HepG2 (cell line): ENCODE measurements at regions not wholly inside any gene's neighbourhood (a gene's known extent, or its start where the extent isn't known, plus 50 kb on each side); places are given as distances from the start of the nearest gene placed in this dataset.

Experiments
- ATAC-seq: fragments of 200-7000 bp; cut with Tn5 transposase; 3 replicates; pipeline ENCODE4 v1.9.1; 2020; ENCODE audit warnings: mild to moderate bottlenecking, moderate library complexity
- BruUV-seq: library from RNA; stranded (reverse); fragments of 400-500 nt; replicated peaks from 2 replicates; lab custom pipeline; 2021; lab: Mats Ljungman, UMichigan
- CTCF ChIA-PET: fragments of 300-600 bp; formaldehyde crosslinking; extraction: SDS; loops from one replicate; lab custom pipeline; 2021; ENCODE audit warnings: low total read pairs, inconsistent platforms, low intra/inter-chr PET ratio; lab: Yijun Ruan, JAX
- POLR2A ChIA-PET: fragments of 350-600 bp; sonication (Branson Sonifier 250); formaldehyde crosslinking; loops from one replicate; lab custom pipeline; 2020; ENCODE audit warnings: antibody characterized with exemption, inconsistent platforms; lab: Yijun Ruan, JAX
- DNase-seq: peaks from one replicate; pipeline ENCODE4 v3.0.0-alpha.2; 2015; ENCODE audit warnings: low spot score
- FAIRE-seq: peaks from 3 replicates; lab custom pipeline; 2011; peaks lifted over from hg19 to GRCh38; lab: Jason Lieb, UNC
- H2AFZ ChIP-seq: one replicate; pipeline ENCODE4 v1.6.1; 2011; ENCODE audit warnings: low read length, inconsistent platforms
- H3K27ac ChIP-seq: fragments of 300-600 bp; 3 replicates; pipeline ENCODE4 v1.8.0; 2011; ENCODE audit warnings: mixed run types, mild to moderate bottlenecking, mixed read lengths, low read length, inconsistent platforms; ENCODE audit not compliant: insufficient read depth; ENCODE audit errors: extremely low read length
- H3K27me3 ChIP-seq, 2 experiments: fragments of 200-600 bp in 1 of 2; 2 replicates in 1 of 2; 3 replicates in 1 of 2; pipeline versions ENCODE4 v1.6.0 to v1.8.0; 2011; ENCODE audit warnings: low read length in 2 of 2, mild to moderate bottlenecking in 2 of 2, moderate library complexity in 2 of 2, inconsistent platforms in 1 of 2; ENCODE audit not compliant: insufficient read depth in 2 of 2, control insufficient read depth in 1 of 2
- H3K36me3 ChIP-seq, 2 experiments: fragments of 200-600 bp in 1 of 2; replicated peaks in 1 of 2; 2 replicates in 1 of 2; 3 replicates in 1 of 2; pipeline versions ENCODE4 v1.5.1 to v1.8.0; 2011; ENCODE audit warnings: low read length in 2 of 2, inconsistent platforms in 1 of 2; ENCODE audit not compliant: insufficient read depth in 2 of 2, control insufficient read depth in 1 of 2
- H3K4me1 ChIP-seq: 2 replicates; pipeline ENCODE4 v1.5.1; 2012; ENCODE audit warnings: low read length, inconsistent platforms; ENCODE audit not compliant: insufficient read depth
- H3K4me2 ChIP-seq: 2 replicates; pipeline ENCODE4 v1.6.0; 2011; ENCODE audit warnings: low read depth, low read length, inconsistent platforms
- H3K4me3 ChIP-seq, 3 experiments: fragments of 200-600 bp in 1 of 3; sonication (generic), shearing (Covaris generic) in 1 of 3; replicated peaks in 1 of 3; 2 replicates each; pipeline ENCODE4 v1.5.1; 2011 to 2016; ENCODE audit warnings: low read length in 3 of 3, inconsistent platforms in 2 of 3, low read depth in 2 of 3, mild to moderate bottlenecking in 2 of 3, control low read depth in 1 of 3, mixed read lengths in 1 of 3; ENCODE audit not compliant: insufficient read depth in 1 of 3
- H3K79me2 ChIP-seq: one replicate; pipeline ENCODE4 v1.6.1; 2011; ENCODE audit warnings: low read length, inconsistent platforms; ENCODE audit not compliant: insufficient read depth
- H3K9ac ChIP-seq: 2 replicates; pipeline ENCODE4 v1.6.0; 2011; ENCODE audit warnings: mild to moderate bottlenecking, low read depth, low read length, inconsistent platforms; ENCODE audit not compliant: insufficient read depth
- H3K9me3 ChIP-seq: 2 replicates; pipeline ENCODE4 v1.5.1; 2012; ENCODE audit warnings: mild to moderate bottlenecking, low read length
- H4K20me1 ChIP-seq: 2 replicates; pipeline ENCODE4 v1.6.0; 2011; ENCODE audit warnings: inconsistent platforms, mild to moderate bottlenecking, low read length, moderate library complexity; ENCODE audit not compliant: insufficient read depth
- HMGXB4 ChIP-seq, 2 experiments: sonication (generic) in 1 of 2; formaldehyde crosslinking in 1 of 2; IDR thresholded peaks; 2 replicates each; pipeline versions ENCODE4 v1.4.0 to v1.6.1; 2018 to 2020; ENCODE audit warnings: missing genetic modification reagents in 2 of 2, borderline replicate concordance in 1 of 2, low read depth in 1 of 2, mild to moderate bottlenecking in 1 of 2, missing biosample characterization in 1 of 2
- IKZF5 ChIP-seq: IDR thresholded peaks from 2 replicates; pipeline ENCODE4 v1.6.1; 2018; ENCODE audit warnings: missing genetic modification reagents, mild to moderate bottlenecking, missing compliant biosample characterization
- IRF9 ChIP-seq: sonication (generic); formaldehyde crosslinking; IDR thresholded peaks from 2 replicates; pipeline ENCODE4 v1.8.0; 2022; ENCODE audit warnings: missing genetic modification reagents, mild to moderate bottlenecking, borderline replicate concordance
- KLF12 ChIP-seq: sonication (generic); formaldehyde crosslinking; IDR thresholded peaks from 2 replicates; pipeline ENCODE4 v1.4.0; 2020; ENCODE audit warnings: missing genetic modification reagents, borderline replicate concordance
- KLF13 ChIP-seq: sonication (generic); formaldehyde crosslinking; IDR thresholded peaks from 2 replicates; pipeline ENCODE4 v1.4.0; 2020; ENCODE audit warnings: mild to moderate bottlenecking, missing genetic modification reagents
- MATR3 ChIP-seq: sonication (generic); formaldehyde crosslinking; IDR thresholded peaks from 2 replicates; pipeline ENCODE4 v1.4.0; 2020; ENCODE audit warnings: missing genetic modification reagents
- NR2F6 ChIP-seq, 2 experiments: IDR thresholded peaks; 2 replicates each; pipeline ENCODE4 v1.6.1; 2016; ENCODE audit warnings: antibody characterized with exemption in 1 of 2, mild to moderate bottlenecking in 1 of 2
- RFXANK ChIP-seq: IDR thresholded peaks from 2 replicates; pipeline ENCODE4 v1.6.1; 2016
- RORA ChIP-seq: sonication (generic); formaldehyde crosslinking; IDR thresholded peaks from 2 replicates; pipeline ENCODE4 v1.5.0; 2020; ENCODE audit warnings: mild to moderate bottlenecking, missing genetic modification reagents, moderate library complexity
- ZNF10 ChIP-seq: sonication (generic); formaldehyde crosslinking; IDR thresholded peaks from 2 replicates; pipeline ENCODE4 v1.4.0; 2020; ENCODE audit warnings: mild to moderate bottlenecking, low read depth, missing genetic modification reagents, borderline replicate concordance
- ZNF205 ChIP-seq: IDR thresholded peaks from 2 replicates; pipeline ENCODE4 v1.6.1; 2018; ENCODE audit warnings: missing biosample characterization, missing genetic modification reagents
- ZNF609 ChIP-seq: sonication (generic); formaldehyde crosslinking; IDR thresholded peaks from 2 replicates; pipeline ENCODE4 v1.4.0; 2020; ENCODE audit warnings: mild to moderate bottlenecking, missing genetic modification reagents, borderline replicate concordance
- ZNF710 ChIP-seq: sonication (generic); formaldehyde crosslinking; IDR thresholded peaks from 2 replicates; pipeline ENCODE4 v1.5.0; 2020; ENCODE audit warnings: mild to moderate bottlenecking, missing genetic modification reagents, borderline replicate concordance
- WGBS: methylation state at CpG from one replicate; pipeline ENCODE4 v1.1.6; 2017; ENCODE audit warnings: low lambda C conversion rate; 5-methylcytosine and 5-hydroxymethylcytosine counted together
- in situ Hi-C: cut with HindIII; loops from 2 replicates; pipeline ENCODE4 v1.10.0; 2017; ENCODE audit warnings: low pct_unique_long_range_greater_than_20kb; ENCODE audit not compliant: extremely low pct_ligation_motif_present
- intact Hi-C: fragments of 100-400 bp; cut with micrococcal nuclease; formaldehyde crosslinking; loops from one replicate; pipeline ENCODE4 v1.10.0; 2022; ENCODE audit not compliant: unreplicated experiment

- 32% methylated on average over 8 of the region's 8 CpGs for WGBS
- no peak overlapping the region for H3K9ac ChIP-seq
- DNase-seq (no peak), ATAC-seq (no peak), FAIRE-seq (no peak)
- no peaks in the 10 kb centered on the region for H3K36me3 ChIP-seq
- in situ Hi-C loops (no loop called here), intact Hi-C loops (no loop called here)
- peaks cover 9% of the 10 kb centered on the region for H3K4me1 ChIP-seq
- H3K79me2 ChIP-seq: no peaks in the 10 kb centered on the region
- no peak overlapping the region for H3K4me3 ChIP-seq
- ChIA-PET POLR2A (no interaction called here), CTCF (no interaction called here)
- H2AFZ ChIP-seq: no peak overlapping the region
- H3K27ac ChIP-seq: no peak overlapping the region
- no peak overlapping the region for H3K4me2 ChIP-seq
- no peaks in the 10 kb centered on the region for H3K9me3 ChIP-seq
- H3K27me3 ChIP-seq: no peaks in the 10 kb centered on the region
- H4K20me1 ChIP-seq: no peaks in the 10 kb centered on the region
- BruUV-seq: no TSS peak
- no peak for TF ChIP-seq MATR3 (CRISPR knock-in tag)
- TF ChIP-seq ZNF710 (CRISPR knock-in tag): no peak
- no peak for TF ChIP-seq ZNF609 (CRISPR knock-in tag)
- no peak for TF ChIP-seq IKZF5 (CRISPR knock-in tag)
- no peak for TF ChIP-seq KLF13
- no peak for TF ChIP-seq NR2F6 (IDR thresholded peaks at IDR 0.05)
- no peak for TF ChIP-seq NR2F6 (CRISPR knock-in tag; IDR thresholded peaks at IDR 0.05)
- no peak for TF ChIP-seq ZNF10 (CRISPR knock-in tag)
- no peak for TF ChIP-seq IRF9 (CRISPR knock-in tag)
- TF ChIP-seq HMGXB4 (CRISPR knock-in tag; IDR thresholded peaks at IDR 0.05; ENCODE audit: borderline replicate concordance in 1 of 2, low read depth in 1 of 2): no peak
- no peak for TF ChIP-seq RFXANK
- TF ChIP-seq KLF12 (CRISPR knock-in tag): no peak
- no peak for TF ChIP-seq RORA (CRISPR knock-in tag)
- TF ChIP-seq ZNF205 (CRISPR knock-in tag): no peak
These were observed 620.7 kb downstream of the SPRY1 start for GRCh38 chr4:124017185-124017785.
